Activated naive CD4-positive, alpha-beta T cell treated with anti-CD3 and anti-CD28 coated beads, Interleukin-2, amount 50 U/mL, for 24 hours (primary cell): ENCODE measurements at regions not wholly inside any gene's neighbourhood (a gene's known extent, or its start where the extent isn't known, plus 50 kb on each side); places are given as distances from the start of the nearest gene placed in this dataset.
"Not testable (repeated sequence)": the region's sequence is repeated elsewhere in the genome, so short reads cannot be mapped to it uniquely, and the experiment has no call there.

Source experiments
- H3K27ac Mint-ChIP-seq: one replicate; pipeline ENCODE4 v1.8.0; 2021; ENCODE audit warnings: mild to moderate bottlenecking, mixed read lengths
- H3K27me3 Mint-ChIP-seq: one replicate; pipeline ENCODE4 v1.8.0; 2021; ENCODE audit warnings: mixed read lengths
- H3K36me3 Mint-ChIP-seq: one replicate; pipeline ENCODE4 v1.8.0; 2021; ENCODE audit warnings: mixed read lengths
- H3K4me1 Mint-ChIP-seq: one replicate; pipeline ENCODE4 v1.8.0; 2021; ENCODE audit warnings: mixed read lengths
- H3K4me3 Mint-ChIP-seq: one replicate; pipeline ENCODE4 v1.8.0; 2021; ENCODE audit warnings: mild to moderate bottlenecking, mixed read lengths
- H3K9me3 Mint-ChIP-seq: one replicate; pipeline ENCODE4 v1.8.0; 2021; ENCODE audit warnings: mixed read lengths

- Mint-ChIP-seq H3K4me1 (no peaks in the 10 kb centered on the region), H3K27ac (no peak overlapping the region), H3K9me3 (no peaks in the 10 kb centered on the region), H3K36me3 (no peaks in the 10 kb centered on the region), H3K4me3 (no peak overlapping the region), H3K27me3 (no peaks in the 10 kb centered on the region)
Measured at GRCh38 chr6:113363048-113363798, 493.9 kb upstream of the MARCKS start.

- H3K27me3 Mint-ChIP-seq: no peaks in the 10 kb centered on the region
- no peak overlapping the region for H3K4me3 Mint-ChIP-seq
- H3K4me1 Mint-ChIP-seq: no peaks in the 10 kb centered on the region
- no peak overlapping the region for H3K27ac Mint-ChIP-seq
- no peaks in the 10 kb centered on the region for H3K36me3 Mint-ChIP-seq
- H3K9me3 Mint-ChIP-seq: no peaks in the 10 kb centered on the region
Measured at GRCh38 chr6:113363866-113364265, 493.3 kb upstream of the MARCKS start.

GRCh38 chr6:113364766-113365165 is 492.4 kb upstream of the MARCKS start:
- no peak overlapping the region for H3K4me3 Mint-ChIP-seq
- no peak overlapping the region for H3K27ac Mint-ChIP-seq
- H3K36me3 Mint-ChIP-seq: no peaks in the 10 kb centered on the region
- no peaks in the 10 kb centered on the region for H3K9me3 Mint-ChIP-seq
- H3K4me1 Mint-ChIP-seq: no peaks in the 10 kb centered on the region
- no peaks in the 10 kb centered on the region for H3K27me3 Mint-ChIP-seq

GRCh38 chr6:113365191-113365590 is 492.0 kb upstream of the MARCKS start:
- Mint-ChIP-seq H3K27ac (no peak overlapping the region), H3K4me3 (no peak overlapping the region), H3K27me3 (no peaks in the 10 kb centered on the region), H3K36me3 (no peaks in the 10 kb centered on the region), H3K9me3 (no peaks in the 10 kb centered on the region), H3K4me1 (no peaks in the 10 kb centered on the region)

- Mint-ChIP-seq H3K4me3 (no peak overlapping the region), H3K4me1 (no peaks in the 10 kb centered on the region), H3K27me3 (no peaks in the 10 kb centered on the region), H3K9me3 (no peaks in the 10 kb centered on the region), H3K36me3 (no peaks in the 10 kb centered on the region), H3K27ac (no peak overlapping the region)
Measured at GRCh38 chr6:113366505-113366904, 490.6 kb upstream of the MARCKS start.

- H3K36me3 Mint-ChIP-seq: no peaks in the 10 kb centered on the region
- no peaks in the 10 kb centered on the region for H3K9me3 Mint-ChIP-seq
- H3K4me1 Mint-ChIP-seq: no peaks in the 10 kb centered on the region
- H3K27ac Mint-ChIP-seq: no peak overlapping the region
- no peak overlapping the region for H3K4me3 Mint-ChIP-seq
- H3K27me3 Mint-ChIP-seq: no peaks in the 10 kb centered on the region
Measured at GRCh38 chr6:113370508-113371502, 486.3 kb upstream of the MARCKS start.

GRCh38 chr6:113375466-113375865 is 481.7 kb upstream of the MARCKS start:
- not testable (repeated sequence) for H3K27ac Mint-ChIP-seq, H3K4me1 Mint-ChIP-seq, H3K9me3 Mint-ChIP-seq, H3K36me3 Mint-ChIP-seq, H3K4me3 Mint-ChIP-seq, H3K27me3 Mint-ChIP-seq

GRCh38 chr6:113375950-113376846 is 480.9 kb upstream of the MARCKS start:
- Mint-ChIP-seq H3K4me3 (no peak overlapping the region), H3K27ac (no peak overlapping the region), H3K27me3 (no peaks in the 10 kb centered on the region), H3K4me1 (no peaks in the 10 kb centered on the region), H3K36me3 (no peaks in the 10 kb centered on the region), H3K9me3 (no peaks in the 10 kb centered on the region)

- H3K9me3 Mint-ChIP-seq: no peaks in the 10 kb centered on the region
- no peaks in the 10 kb centered on the region for H3K36me3 Mint-ChIP-seq
- no peak overlapping the region for H3K27ac Mint-ChIP-seq
- H3K27me3 Mint-ChIP-seq: no peaks in the 10 kb centered on the region
- no peaks in the 10 kb centered on the region for H3K4me1 Mint-ChIP-seq
- no peak overlapping the region for H3K4me3 Mint-ChIP-seq
Measured at GRCh38 chr6:113376847-113377165, 480.3 kb upstream of the MARCKS start.

GRCh38 chr6:113377362-113377942 is 479.7 kb upstream of the MARCKS start:
- Mint-ChIP-seq H3K4me3 (no peak overlapping the region), H3K36me3 (no peaks in the 10 kb centered on the region), H3K9me3 (no peaks in the 10 kb centered on the region), H3K27me3 (no peaks in the 10 kb centered on the region), H3K27ac (no peak overlapping the region), H3K4me1 (no peaks in the 10 kb centered on the region)

- Mint-ChIP-seq H3K4me1 (no peaks in the 10 kb centered on the region), H3K27me3 (no peaks in the 10 kb centered on the region), H3K4me3 (no peak overlapping the region), H3K9me3 (no peaks in the 10 kb centered on the region), H3K36me3 (no peaks in the 10 kb centered on the region), H3K27ac (no peak overlapping the region)
Measured at GRCh38 chr6:113380591-113380990, 476.6 kb upstream of the MARCKS start.

- H3K27me3 Mint-ChIP-seq: no peaks in the 10 kb centered on the region
- no peaks in the 10 kb centered on the region for H3K36me3 Mint-ChIP-seq
- no peaks in the 10 kb centered on the region for H3K9me3 Mint-ChIP-seq
- no peak overlapping the region for H3K27ac Mint-ChIP-seq
- H3K4me3 Mint-ChIP-seq: no peak overlapping the region
- H3K4me1 Mint-ChIP-seq: no peaks in the 10 kb centered on the region
Measured at GRCh38 chr6:113381232-113381631, 475.9 kb upstream of the MARCKS start.

GRCh38 chr6:113381959-113382358 is 475.2 kb upstream of the MARCKS start:
- Mint-ChIP-seq H3K27me3 (no peaks in the 10 kb centered on the region), H3K4me3 (no peak overlapping the region), H3K27ac (no peak overlapping the region)

GRCh38 chr6:113383701-113384100 is 473.4 kb upstream of the MARCKS start:
- no peak overlapping the region for H3K27ac Mint-ChIP-seq
- H3K9me3 Mint-ChIP-seq: no peaks in the 10 kb centered on the region
- no peaks in the 10 kb centered on the region for H3K27me3 Mint-ChIP-seq
- no peaks in the 10 kb centered on the region for H3K4me1 Mint-ChIP-seq
- H3K36me3 Mint-ChIP-seq: no peaks in the 10 kb centered on the region
- H3K4me3 Mint-ChIP-seq: no peak overlapping the region

More at GRCh38 chr6:113381959-113382358, 475.2 kb upstream of the MARCKS start:
- H3K9me3 Mint-ChIP-seq: no peaks in the 10 kb centered on the region
- H3K4me1 Mint-ChIP-seq: no peaks in the 10 kb centered on the region
- no peaks in the 10 kb centered on the region for H3K36me3 Mint-ChIP-seq

GRCh38 chr6:113385020-113385431 is 472.1 kb upstream of the MARCKS start:
- Mint-ChIP-seq H3K27ac (no peak overlapping the region), H3K9me3 (no peaks in the 10 kb centered on the region), H3K27me3 (no peaks in the 10 kb centered on the region), H3K4me1 (no peaks in the 10 kb centered on the region), H3K36me3 (no peaks in the 10 kb centered on the region), H3K4me3 (no peak overlapping the region)
